SKM-1 treated with dmso at 0.1 percent for 144 hours (cell line): ENCODE measurements at regions not wholly inside any gene's neighbourhood (a gene's known extent, or its start where the extent isn't known, plus 50 kb on each side); places are given as distances from the start of the nearest gene placed in this dataset.
"Not testable (repeated sequence)": the region's sequence is repeated elsewhere in the genome, so short reads cannot be mapped to it uniquely, and the experiment has no call there.

ENCODE experiments used
- DNase-seq: peaks from one replicate; lab custom pipeline; 2025; ENCODE audit not compliant: unreplicated experiment; lab: John Stamatoyannopoulos, UW

DNA sequence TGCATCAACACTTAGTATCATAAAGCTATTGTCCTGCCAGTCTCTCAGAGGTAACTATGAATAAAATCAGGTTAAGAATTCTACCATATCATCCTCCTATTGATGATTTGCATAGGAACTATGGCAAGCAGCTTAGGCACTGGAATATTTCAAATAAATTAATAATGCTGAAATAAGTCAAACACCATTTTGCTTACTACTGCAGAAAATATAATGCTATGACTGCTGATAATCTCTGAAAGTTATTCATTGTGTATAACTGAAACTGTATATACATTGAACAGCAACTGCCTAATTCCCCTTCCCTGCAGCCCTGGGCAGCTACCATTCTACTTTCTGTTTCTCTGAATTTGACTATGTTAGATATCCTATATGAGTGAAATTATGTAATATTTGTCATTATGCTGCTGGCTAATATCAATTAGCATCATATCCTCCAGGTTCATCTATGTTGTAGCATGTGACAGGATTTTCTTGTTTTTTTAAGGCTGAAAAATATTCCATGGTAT is 318.8 kb upstream of the SGCG start:
- no peak for DNase-seq

GRCh38 chr13:22862478-22862877 is 318.3 kb upstream of the SGCG start:
- no peak for DNase-seq

GRCh38 chr13:22866221-22866620 is 314.6 kb upstream of the SGCG start:
- DNase-seq: no peak

- DNase-seq: no peak
These were observed 309.5 kb upstream of the SGCG start for GRCh38 chr13:22871231-22871630.

- no peak for DNase-seq
These were observed 305.9 kb upstream of the SGCG start for GRCh38 chr13:22874839-22875238.

- no peak for DNase-seq
These were observed 303.4 kb upstream of the SGCG start for GRCh38 chr13:22877421-22877820.

- no peak for DNase-seq
These were observed 299.7 kb upstream of the SGCG start for GRCh38 chr13:22880741-22881720.

GRCh38 chr13:22881721-22882608 is 298.8 kb upstream of the SGCG start:
- not testable (repeated sequence) for DNase-seq

- DNase-seq: no peak
These were observed 297.4 kb upstream of the SGCG start for GRCh38 chr13:22883262-22883840.

DNA sequence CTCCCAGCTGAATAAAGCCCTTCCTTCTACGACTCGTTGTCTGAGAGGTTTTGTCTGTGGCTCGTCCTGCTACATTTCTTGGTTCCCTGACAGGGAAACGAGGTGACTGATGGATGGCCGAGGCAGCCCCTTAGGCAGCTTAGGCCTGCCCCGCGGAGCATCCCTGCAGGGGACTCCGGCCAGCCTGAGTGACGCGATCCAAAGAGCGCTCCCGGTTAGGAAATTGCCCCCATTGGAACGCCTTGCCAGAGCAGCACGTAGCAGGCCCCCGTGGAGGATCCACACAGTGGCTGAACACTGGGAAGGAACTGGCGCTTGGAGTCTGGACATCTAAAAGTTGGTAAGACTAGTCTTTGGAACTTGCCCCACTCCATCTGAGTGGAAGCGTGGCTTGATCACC is 296.8 kb upstream of the SGCG start:
- DNase-seq: no peak

- DNase-seq: not testable (repeated sequence)
These were observed 294.7 kb upstream of the SGCG start for GRCh38 chr13:22886061-22886460.

GRCh38 chr13:22889376-22889775 is 291.4 kb upstream of the SGCG start:
- not testable (repeated sequence) for DNase-seq

GRCh38 chr13:22893204-22893603 is 287.6 kb upstream of the SGCG start:
- DNase-seq: no peak

DNA sequence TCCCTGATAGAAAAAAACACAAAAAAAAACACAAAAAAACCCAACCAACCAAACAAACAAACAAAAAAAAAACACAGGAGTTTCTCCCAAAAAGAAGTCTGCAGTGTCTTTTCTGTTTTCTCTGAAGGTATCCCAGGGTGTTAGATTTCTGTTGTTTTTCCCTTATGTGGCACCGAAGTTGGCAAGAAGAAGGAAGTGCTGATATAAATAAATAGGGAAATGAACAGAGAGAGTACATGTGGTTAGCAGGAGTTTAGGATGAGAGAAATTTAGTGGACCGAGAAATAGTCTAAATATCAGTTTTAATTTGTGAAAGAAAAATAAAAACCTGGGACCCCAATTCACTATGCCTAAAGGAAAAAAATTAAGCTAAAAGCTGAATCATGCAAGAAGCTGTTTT is 287.0 kb upstream of the SGCG start:
- DNase-seq: no peak

DNA sequence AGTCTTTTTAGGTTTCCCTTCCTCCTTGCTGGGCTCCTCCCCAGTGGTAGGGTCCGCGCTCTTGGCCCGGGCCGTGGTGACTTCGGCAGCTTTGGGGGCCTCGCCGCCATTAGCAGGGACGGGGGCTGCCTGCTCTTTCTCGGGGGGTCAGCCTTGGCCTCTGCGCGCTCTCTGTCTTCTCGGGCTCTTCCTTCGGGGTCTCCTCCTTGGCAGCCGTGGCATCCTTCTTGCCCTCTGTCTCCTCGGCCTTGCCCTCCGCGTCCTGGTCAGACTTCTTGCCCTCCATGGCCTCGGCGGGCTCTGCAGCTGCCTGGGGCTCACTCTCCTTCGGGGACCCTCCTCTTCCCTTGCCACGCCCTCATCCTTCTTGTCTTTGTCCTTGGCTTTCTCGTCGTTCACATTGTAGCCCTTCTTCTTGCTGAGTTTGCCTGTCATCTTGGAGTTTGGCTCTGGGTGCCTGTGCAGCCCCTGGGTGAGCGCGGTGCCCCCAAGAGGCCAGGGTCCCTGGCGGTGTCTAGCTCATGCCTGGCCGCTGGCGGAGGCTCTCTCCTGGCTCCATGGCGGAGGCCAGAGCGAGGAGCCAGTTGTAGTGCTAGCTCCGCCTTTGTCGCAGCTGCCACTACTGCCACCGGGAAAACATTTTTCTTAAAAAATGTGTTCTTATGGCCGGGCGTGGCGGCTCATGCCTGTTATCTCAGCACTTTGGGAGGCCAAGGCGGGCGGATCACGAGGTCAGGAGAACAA is 283.0 kb upstream of the SGCG start:
- DNase-seq: no peak

DNA sequence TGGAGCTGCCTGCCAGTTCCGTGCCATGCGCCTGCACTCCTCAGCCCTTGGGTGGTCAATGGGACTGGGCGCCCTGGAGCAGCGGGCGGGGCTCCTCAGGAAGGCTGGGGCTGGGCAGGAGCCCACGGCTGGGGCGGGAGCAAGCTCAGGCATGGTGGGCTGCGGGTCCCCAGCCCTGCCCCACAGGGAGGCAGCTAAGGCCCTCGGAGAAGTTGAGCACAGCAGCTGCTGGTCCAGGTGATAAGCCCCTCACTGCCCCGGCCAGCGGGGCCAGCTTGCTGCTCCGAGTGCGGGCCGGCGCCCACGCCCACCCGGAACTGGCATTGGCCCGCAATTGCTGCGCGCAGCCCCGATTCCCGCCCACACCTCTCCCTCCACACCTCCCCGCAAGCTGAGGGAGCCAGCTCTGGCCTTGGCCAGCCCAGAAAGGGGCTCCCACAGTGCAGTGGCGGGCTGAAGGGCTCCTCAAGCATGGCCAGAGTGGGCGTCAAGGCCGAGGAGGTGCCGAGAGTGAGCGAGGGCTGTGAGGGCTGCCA is 280.3 kb upstream of the SGCG start:
- DNase-seq: not testable (repeated sequence)

GRCh38 chr13:22903301-22903700 is 277.5 kb upstream of the SGCG start:
- no peak for DNase-seq

- DNase-seq: no peak
These were observed 276.9 kb upstream of the SGCG start for GRCh38 chr13:22903925-22904324.

- peak; percentile 0 for DNase-seq
These were observed 265.2 kb upstream of the SGCG start for GRCh38 chr13:22915442-22916082.

GRCh38 chr13:22916276-22916675 is 264.5 kb upstream of the SGCG start:
- not testable (repeated sequence) for DNase-seq
